ENCODE measurements at regions not wholly inside any gene's neighbourhood (a gene's known extent, or its start where the extent isn't known, plus 50 kb on each side); places are given as distances from the start of the nearest gene placed in this dataset.

DNA sequence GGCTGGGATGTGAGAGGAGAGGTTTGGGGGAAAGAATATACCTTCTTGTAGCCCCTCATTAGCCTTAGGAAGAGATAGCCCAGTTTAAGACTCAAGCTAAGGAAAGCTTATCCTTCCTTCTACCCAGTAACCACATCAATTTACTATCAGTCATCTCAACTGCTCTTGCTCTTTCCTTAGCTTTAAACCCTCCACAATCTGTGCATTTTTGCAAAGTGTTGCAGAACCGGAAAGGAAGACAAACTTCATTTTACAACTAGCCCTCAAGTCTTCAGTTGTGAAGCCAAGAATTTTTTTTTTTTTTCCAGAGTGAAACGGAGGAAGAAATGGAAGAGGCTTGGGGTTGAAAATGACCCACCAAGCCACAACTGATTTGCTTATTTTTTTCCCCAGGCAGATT, 137.0 kb upstream of the LMO4 start:
- no peak overlapping the region for H3K4me3 ChIP-seq (ENCODE audit: low read length)
- DNase-seq (ENCODE audit: low read depth, low spot score) = no peak

- H3K4me3 ChIP-seq (ENCODE audit: low read length) = no peak overlapping the region
- DNase-seq (ENCODE audit: low read depth, low spot score) = no peak
Observed at GRCh38 chr1:87194271-87194774, 134.4 kb upstream of the LMO4 start.

GRCh38 chr1:87194856-87195255, 133.8 kb upstream of the LMO4 start:
- DNase-seq (ENCODE audit: low read depth, low spot score) = no peak
- H3K4me3 ChIP-seq (ENCODE audit: low read length) = no peak overlapping the region

- no peak overlapping the region for H3K4me3 ChIP-seq (ENCODE audit: low read length)
Observed at GRCh38 chr1:87196110-87196827, 132.4 kb upstream of the LMO4 start.

DNA sequence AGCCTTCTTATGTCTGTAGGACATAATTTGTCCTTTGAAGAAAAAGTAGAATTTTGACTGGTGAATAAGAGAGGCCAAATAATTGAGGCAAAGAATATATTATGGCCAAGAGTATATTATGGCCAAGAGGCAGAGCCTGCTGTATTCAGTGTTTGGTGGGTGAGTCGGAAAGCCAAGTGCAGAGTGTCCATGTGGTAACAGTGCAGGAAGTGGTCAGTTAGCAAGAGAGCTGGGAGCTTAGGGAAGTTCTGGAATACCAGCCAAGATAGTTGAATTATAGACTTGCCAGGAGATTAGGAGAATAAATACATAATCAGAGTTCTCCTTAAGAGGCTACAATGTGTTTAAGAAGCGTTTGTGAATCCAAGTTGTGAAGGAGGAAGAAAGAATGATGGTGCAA, 131.5 kb upstream of the LMO4 start:
- DNase-seq (ENCODE audit: low read depth, low spot score) = no peak

More at GRCh38 chr1:87196110-87196827, 132.4 kb upstream of the LMO4 start:
- DNase-seq (ENCODE audit: low read depth, low spot score) = no peak

DNA sequence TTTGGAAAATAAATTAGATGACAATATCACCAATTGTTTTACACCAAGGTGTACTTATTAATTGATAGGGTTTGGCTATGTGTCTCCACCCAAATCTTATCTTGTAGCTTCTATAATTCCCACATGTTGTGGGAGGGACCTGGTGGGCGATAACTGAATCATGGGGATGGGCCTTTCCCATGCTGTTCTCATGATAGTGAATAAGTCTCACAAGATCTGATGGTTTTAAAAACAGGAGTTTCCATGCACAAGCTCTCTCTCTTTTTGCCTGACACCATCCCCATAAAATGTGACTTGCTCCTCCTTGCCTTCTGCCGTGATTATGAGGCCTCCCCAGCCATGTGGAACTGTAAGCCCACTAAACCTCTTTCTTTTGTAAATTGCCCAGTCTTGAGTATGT, 131.0 kb upstream of the LMO4 start:
- no peak overlapping the region for H3K4me3 ChIP-seq (ENCODE audit: low read length)
- no peak for DNase-seq (ENCODE audit: low read depth, low spot score)

More for the DNA sequence above, 131.5 kb upstream of the LMO4 start:
- no peak overlapping the region for H3K4me3 ChIP-seq (ENCODE audit: low read length)

GRCh38 chr1:87200875-87201638, 127.6 kb upstream of the LMO4 start:
- no peak overlapping the region for H3K4me3 ChIP-seq (ENCODE audit: low read length)
- DNase-seq (ENCODE audit: low read depth, low spot score) = no peak

GRCh38 chr1:87201768-87202167, 126.9 kb upstream of the LMO4 start:
- no peak for DNase-seq (ENCODE audit: low read depth, low spot score)
- no peak overlapping the region for H3K4me3 ChIP-seq (ENCODE audit: low read length)

DNA sequence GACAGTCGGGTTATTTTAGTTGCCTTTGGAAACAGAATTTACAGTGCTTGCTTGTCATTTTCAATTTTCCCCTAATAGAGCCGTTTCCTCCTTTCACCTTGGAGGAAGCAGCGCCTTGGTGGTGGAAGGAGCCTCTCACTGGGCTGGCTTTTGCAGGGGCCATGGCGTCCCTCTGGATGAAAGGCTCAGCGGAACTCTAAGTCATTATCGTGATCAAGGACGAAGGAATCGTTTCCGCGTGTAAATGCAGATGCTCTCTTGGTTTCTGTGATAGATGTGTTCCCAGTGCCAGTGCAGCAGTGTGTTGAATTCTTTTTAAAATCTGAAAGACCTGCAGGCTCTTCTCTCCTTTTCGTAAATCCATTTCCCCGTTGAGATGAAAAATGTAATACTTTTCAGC, 126.2 kb upstream of the LMO4 start:
- no peak for DNase-seq (ENCODE audit: low read depth, low spot score)
- H3K4me3 ChIP-seq (ENCODE audit: low read length) = no peak overlapping the region

DNA sequence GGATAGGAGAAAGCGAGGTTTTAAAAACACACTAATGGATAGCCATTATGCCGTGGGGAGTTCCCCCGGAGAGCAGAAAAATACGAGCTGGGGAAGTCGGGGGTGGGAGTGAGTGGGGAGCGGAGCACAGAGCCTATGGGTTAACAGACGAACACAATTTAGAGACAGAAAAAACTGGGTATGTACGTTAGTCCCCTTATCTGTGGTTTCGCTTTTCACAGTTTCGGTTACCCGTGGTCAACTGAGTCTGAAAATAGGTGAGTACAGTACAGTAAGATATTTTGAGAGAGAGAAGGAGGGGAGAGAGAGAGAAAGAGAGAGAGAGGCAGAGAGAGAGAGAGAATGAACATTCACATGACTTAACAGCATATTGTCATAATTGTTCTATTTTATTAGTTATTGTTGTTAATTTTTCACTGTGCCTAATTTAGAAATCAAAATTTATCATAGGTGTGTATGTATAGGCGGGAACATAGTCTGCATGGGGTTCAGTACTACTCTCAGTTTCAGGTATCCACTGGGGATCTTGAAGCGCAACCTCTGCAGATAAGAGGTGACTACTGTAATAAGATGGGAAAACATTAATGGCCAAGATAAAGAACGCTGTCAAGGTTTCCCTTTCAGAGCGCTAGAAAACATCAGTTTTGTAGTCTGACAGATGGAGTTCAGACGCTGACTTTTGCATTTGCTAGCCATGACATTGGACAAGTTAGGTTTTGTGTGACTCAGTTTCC, 125.6 kb upstream of the LMO4 start:
- H3K4me3 ChIP-seq (ENCODE audit: low read length) = no peak overlapping the region
- DNase-seq (ENCODE audit: low read depth, low spot score) = no peak

- no peak overlapping the region for H3K4me3 ChIP-seq (ENCODE audit: low read length)
- DNase-seq (ENCODE audit: low read depth, low spot score) = no peak
Observed at GRCh38 chr1:87203904-87204303, 124.8 kb upstream of the LMO4 start.

DNA sequence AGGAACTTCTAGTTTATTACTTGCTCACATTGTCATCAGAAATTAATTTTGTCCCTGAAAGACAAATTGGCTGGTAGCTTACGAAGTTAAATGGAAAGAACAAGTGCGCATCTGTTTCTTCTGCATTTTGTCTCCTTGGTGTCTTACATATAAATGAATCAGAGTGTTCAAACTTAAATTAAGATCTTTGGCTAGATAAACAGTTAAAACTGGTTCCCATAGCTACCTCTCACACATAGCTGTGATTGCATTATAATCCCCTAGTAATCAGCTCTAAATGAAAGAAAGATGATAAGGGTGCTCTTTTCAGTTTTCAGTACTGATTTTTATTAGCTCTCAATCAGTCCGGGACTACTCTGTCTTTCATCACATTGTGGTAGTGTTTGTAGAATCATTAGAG, 124.2 kb upstream of the LMO4 start:
- no peak for DNase-seq (ENCODE audit: low read depth, low spot score)

GRCh38 chr1:87204921-87205320, 123.8 kb upstream of the LMO4 start:
- no peak for DNase-seq (ENCODE audit: low read depth, low spot score)
- no peak overlapping the region for H3K4me3 ChIP-seq (ENCODE audit: low read length)

More for the DNA sequence above, 124.2 kb upstream of the LMO4 start:
- no peak overlapping the region for H3K4me3 ChIP-seq (ENCODE audit: low read length)

- H3K4me3 ChIP-seq (ENCODE audit: low read length) = no peak overlapping the region
- DNase-seq (ENCODE audit: low read depth, low spot score) = no peak
Observed at GRCh38 chr1:87206044-87206831, 122.4 kb upstream of the LMO4 start.

GRCh38 chr1:87208080-87208479, 120.6 kb upstream of the LMO4 start:
- no peak overlapping the region for H3K4me3 ChIP-seq (ENCODE audit: low read length)
- DNase-seq (ENCODE audit: low read depth, low spot score) = no peak

DNA sequence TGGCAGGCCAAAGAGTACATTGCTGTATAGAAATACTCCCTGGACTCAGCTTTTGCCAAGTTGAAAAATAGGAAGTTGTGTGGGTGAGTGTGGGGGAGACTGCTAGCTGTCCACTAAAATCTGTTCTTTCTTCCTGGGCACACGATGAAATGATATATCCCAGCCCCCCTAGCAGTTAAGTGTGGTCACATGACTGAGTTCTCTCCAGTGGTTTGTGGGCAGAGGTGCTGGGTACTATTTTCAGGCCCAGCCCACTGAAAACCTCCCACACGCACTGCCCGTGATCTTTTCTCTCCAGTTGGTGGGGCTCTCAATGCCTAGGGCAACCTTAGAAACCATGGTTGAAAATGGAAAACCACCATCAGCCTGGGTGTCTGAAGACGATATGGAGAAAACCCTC, 119.7 kb upstream of the LMO4 start:
- DNase-seq (ENCODE audit: low read depth, low spot score) = no peak
- no peak overlapping the region for H3K4me3 ChIP-seq (ENCODE audit: low read length)

- H3K4me3 ChIP-seq (ENCODE audit: low read length) = no peak overlapping the region
- DNase-seq (ENCODE audit: low read depth, low spot score) = no peak
Observed at GRCh38 chr1:87210151-87210550, 118.5 kb upstream of the LMO4 start.

DNA sequence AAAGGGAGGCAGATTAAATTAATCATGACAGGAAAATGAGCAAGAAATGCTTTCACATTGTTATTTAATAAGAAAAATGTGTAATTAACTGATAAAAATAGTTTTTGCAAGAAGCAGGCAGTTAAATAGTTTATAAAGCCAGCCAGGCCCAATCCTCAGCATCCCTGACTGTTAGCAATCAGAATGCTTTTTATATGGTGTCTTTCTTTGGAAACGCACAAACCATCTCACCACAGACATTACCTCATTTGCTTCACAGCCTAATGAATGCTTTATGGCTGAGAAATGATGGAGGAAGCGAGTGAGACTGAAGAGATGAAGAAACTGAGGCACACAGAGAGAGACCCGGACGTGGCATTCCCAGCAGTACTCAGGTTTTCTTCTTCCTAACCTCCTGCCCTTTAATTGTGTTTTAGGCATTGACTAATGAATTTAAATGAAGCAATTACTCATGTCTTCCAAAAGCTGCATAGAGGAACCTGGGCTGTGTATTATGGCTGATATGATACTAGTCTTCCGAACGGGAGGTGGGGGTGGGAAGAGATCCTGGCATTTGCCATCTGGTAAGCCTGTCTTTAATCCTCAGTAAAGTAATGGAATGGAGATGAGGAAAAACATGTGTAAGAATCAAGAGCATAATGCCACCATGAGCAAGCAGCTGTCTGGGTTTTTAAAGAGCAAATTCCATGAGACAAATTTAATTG, 116.1 kb upstream of the LMO4 start:
- no peak overlapping the region for H3K4me3 ChIP-seq (ENCODE audit: low read length)
- DNase-seq (ENCODE audit: low read depth, low spot score) = no peak

DNA sequence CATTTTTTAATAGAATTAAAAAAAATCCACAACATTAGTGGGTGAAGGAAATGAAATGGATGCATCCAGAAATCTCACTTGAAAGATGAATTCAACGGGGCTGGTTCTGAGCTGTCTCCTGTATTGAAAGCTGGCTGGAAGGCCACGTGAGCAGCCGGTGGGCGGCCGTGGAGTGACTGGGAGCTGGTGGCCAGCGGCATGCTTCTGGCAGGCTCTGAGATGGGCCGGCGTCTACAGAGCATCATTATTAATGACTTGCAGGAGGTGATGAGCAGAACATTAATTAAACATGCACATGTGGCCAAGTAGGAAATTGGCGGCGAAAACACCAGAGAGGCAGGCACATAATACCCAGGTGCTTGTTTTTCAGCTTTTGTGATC, 115.6 kb upstream of the LMO4 start:
- no peak for DNase-seq (ENCODE audit: low read depth, low spot score)
- H3K4me3 ChIP-seq (ENCODE audit: low read length) = no peak overlapping the region
